ENCODE measurements at regions not wholly inside any gene's neighbourhood (a gene's known extent, or its start where the extent isn't known, plus 50 kb on each side); places are given as distances from the start of the nearest gene placed in this dataset.

GRCh38 chr17:36816214-36816906, 120.9 kb upstream of the LHX1 start:
- no peak for DNase-seq (ENCODE audit: low read depth)

GRCh38 chr17:36816907-36817288, 120.4 kb upstream of the LHX1 start:
- DNase-seq (ENCODE audit: low read depth): no peak

DNA sequence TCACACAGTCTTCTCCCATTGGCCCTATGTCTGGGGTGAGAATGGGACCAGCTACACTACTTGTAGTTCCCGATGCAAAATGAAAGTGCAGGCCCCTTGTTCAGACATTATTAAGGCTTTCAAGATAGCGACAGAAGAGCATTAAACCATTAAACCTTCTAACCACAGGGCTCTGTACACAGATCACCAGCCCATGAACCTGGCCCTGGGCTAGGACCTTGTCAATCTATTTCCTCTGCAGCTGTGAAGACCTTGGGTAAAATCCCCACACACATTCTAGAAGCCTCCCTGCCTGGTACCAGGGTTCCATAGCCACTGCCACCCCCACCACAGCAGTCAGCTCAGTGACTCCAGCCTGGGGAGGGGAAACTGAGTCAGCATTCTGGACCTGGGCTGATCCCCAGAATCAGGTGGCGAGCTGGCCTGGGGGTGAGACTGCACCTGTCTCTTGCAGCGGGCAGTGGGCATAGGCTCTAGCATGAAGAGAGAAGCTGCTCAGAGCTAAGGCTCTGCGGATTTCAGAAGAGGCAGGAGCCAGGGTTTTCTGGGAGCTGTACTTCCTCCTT, 119.7 kb upstream of the LHX1 start:
- no peak for DNase-seq (ENCODE audit: low read depth)

GRCh38 chr17:36818134-36818825, 119.0 kb upstream of the LHX1 start:
- DNase-seq (ENCODE audit: low read depth): no peak

DNA sequence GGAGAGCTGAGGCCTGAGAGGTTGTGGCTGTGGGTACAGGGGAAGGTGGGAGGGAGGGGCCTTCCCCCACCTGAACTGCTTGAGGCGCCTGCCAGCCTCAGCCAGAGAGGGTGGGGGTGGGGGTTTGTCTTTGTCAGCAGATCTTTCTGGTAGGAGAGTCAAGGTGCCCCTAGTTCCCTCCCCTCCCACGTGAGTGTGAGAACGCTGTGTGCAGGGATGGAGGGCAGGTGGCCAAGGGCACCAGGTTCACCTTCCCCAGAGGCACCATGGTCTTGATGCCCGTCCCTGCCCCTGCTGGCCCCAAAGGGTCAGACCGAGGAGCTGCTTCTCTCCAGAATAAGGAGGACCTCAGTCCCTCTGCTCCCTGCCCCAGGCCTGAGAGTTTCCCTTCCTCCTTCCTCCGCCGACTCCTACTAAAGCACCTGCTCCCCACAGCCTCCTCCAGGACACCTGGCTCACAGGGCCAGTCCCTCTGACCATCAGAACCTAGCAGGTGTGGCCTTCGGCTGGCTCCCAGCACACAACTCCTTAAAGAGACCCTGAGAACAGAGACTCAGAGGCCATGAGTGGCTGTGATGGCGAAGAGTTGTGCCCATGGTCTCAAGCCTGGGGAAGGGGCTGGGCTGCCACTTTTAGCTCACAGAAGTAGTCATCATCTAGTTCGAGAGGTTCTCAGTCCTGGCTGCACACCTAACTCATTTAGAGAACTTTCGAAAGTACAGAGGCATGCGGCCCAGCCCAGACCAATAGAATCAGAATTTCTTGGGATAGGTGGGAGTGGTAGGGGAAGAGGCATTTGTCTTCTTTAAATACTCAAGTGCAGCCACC, 113.2 kb upstream of the LHX1 start:
- no peak for DNase-seq (ENCODE audit: low read depth)

- no peak for DNase-seq (ENCODE audit: low read depth)
Observed at GRCh38 chr17:36824678-36825101, 112.6 kb upstream of the LHX1 start.

DNA sequence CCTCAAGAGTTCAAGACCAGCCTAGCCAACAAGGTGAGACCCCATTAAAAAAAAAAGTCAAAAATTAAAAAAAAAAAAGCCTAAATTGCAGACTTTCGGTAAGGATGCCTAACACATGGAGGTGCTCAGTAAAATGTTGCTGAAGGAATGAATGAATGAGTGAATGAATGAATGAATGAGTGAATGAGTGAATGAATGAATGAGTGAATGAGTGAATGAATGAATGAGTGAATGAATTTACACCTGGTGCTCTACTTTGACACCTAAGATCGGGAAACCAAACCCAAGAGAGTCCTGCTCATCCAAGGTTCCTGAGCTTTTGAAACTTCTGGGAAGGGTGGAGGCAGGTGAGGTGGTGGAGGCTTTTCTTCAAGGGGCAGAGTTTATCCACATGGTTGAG, 112.2 kb upstream of the LHX1 start:
- no peak for DNase-seq (ENCODE audit: low read depth)

DNA sequence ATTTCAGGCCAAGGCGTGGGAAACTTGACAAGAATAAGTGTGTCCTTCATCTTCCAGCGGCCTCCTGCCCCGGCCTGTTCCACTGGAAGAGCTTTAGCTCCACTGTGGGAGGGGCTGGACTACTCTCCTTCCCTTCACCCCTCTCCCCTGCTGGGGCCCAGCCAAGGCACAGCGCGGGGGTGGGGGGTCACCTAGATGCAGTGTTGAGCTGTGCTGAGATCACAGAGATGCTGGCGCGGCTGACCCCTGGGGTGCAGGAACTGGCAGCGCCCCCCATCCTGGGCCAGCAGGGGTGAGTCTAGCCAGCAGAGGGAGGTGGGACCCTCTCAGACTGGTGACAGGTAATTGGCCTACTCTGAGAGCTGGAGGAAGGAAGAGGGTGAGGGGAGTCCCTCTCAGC, 111.8 kb upstream of the LHX1 start:
- no peak for DNase-seq (ENCODE audit: low read depth)

DNA sequence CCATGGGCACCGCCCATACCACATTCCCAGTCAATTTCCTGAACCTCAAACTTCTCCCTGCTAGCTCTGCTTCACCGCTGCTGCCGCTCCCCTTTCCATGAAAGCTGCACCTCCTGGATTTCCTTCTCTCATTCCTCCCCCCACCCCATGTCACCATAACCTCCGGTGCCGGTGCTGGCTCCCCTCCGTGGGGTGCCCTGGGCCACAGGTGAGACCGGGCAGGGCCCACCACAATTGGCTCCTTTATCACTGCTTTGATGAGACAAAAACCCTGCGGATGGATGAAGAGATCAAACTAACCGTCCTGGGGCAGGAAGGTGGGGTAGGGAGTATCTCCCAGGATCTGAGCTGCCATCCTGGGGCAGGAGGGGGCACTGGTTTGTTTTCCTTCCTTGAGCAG, 111.3 kb upstream of the LHX1 start:
- no peak for DNase-seq (ENCODE audit: low read depth)

DNA sequence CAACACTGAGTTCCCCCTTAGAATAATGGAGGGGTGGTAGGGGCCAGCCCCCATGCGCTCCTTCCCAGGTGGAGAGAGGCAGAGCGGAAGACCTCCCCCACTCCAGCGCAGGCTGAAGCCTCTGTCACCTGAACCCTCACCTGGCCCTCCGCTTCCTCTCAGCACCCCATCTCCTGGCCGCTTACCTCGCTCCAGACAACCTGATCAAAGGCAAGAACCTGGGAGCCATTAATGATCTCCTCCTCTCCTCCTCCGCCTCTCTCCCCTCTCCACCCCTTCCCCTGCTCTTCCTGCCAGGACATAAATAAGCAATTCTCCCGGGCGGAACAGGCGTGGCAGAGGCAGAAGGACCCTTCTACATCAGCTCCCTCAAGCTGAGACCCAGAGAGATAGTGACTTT, 110.2 kb upstream of the LHX1 start:
- no peak for DNase-seq (ENCODE audit: low read depth)

GRCh38 chr17:36829676-36830075, 107.6 kb upstream of the LHX1 start:
- no peak for DNase-seq (ENCODE audit: low read depth)

DNA sequence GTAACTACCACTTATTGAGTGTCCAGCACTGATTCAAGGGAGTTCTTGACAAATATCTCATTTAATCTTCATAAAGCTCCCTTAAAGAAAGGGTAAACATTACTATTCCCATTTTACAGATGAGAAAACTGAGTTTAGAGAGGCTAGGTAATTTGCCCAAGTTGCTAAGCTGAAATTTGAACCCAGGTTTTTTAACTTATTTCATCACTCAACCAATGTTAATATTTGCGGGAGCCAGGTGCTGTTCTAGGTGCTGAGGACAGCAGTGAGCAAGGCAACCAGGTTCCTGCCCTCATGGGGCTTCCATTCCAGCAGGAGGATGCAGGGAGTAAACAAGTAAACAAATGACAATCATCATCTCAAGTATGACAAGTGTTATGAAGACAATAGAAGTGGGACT, 104.0 kb upstream of the LHX1 start:
- DNase-seq (ENCODE audit: low read depth): no peak

DNA sequence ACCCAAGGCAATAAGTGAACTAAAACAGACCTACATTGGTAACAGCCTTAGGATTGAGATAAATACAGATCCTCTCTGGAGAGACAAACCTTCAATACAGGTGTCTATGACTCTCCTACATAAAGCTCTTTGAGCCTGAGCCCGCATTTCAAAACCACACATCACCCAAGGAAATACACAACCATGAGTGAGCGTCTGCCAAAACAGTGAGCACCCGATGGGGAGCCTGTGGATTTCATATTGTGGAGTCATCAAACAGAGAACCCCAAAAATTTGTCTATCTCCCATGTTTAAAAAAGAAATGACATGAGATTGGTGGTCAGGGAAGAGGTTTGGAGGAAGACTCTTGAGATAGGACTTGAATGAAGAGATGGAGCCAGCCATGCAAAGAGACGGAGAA, 102.2 kb upstream of the LHX1 start:
- no peak for DNase-seq (ENCODE audit: low read depth)

- no peak for DNase-seq (ENCODE audit: low read depth)
Observed at GRCh38 chr17:36837195-36837938, 99.9 kb upstream of the LHX1 start.

DNA sequence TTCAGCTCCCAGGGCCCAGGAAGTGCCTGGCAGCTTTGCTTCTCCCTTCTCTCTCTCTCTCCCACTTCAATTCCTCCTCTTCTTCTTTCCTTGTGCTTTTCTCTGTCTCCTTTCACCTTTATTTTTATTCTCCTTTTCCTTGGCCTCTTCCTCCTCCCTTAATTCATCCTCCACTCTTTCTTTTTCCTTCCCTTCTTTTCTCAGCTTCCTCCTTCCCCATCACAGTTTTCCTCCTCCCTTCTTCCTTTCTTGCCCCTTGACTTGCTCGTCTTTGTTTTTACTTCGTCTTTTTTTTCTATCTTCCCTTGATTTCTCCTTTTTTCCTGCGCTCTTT, 99.4 kb upstream of the LHX1 start:
- no peak for DNase-seq (ENCODE audit: low read depth)

- no peak for DNase-seq (ENCODE audit: low read depth)
Observed at GRCh38 chr17:36839256-36839655, 98.0 kb upstream of the LHX1 start.

DNA sequence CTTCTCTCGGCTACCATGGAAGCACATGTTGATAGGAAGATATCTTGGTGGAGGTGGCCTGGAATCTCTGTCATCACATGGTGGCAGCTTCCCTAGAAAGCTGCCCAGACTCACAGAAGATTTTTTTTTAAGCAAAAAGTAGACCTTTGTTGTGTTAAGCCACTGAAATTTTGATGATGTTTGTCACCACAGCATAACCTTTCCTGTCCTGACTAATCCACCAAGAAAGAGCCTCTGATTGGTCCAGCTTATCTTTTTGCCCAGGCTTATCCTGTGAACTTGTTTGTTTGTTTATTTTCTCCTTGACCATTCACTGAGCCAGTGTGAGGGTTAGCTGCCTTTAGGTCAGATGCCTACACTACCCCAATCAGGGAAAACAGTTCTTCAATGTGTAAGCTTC, 96.5 kb upstream of the LHX1 start:
- DNase-seq (ENCODE audit: low read depth): no peak

DNA sequence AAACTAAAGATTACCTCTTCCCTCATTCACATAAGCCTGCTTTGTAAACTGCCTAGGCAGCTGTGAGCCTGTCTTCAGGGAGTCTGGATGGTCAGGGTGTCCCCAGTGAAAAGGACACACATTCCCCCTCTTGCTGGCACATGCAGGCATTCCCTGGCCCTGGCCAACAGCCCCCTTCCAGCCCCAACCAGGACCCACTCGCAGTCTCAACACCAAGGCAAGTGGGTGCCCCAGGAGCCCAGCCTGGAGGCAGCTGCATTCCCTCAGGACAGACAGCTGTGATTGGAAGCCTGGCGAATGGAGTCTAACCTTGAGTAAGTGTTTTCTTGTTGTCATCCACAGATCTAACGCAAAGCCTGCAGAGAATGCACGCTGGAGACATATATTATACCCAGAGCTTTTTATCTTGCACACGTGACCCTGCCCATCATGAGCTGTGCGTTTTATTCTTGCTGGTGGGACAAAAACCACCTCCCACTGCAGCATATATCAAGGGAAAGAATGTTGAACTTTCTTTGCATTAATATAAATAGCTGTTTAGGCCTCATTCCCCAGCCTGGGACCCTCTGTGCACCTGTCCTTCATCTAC, 95.0 kb upstream of the LHX1 start:
- no peak for DNase-seq (ENCODE audit: low read depth)

GRCh38 chr17:36842963-36843558, 94.2 kb upstream of the LHX1 start:
- no peak for DNase-seq (ENCODE audit: low read depth)

DNA sequence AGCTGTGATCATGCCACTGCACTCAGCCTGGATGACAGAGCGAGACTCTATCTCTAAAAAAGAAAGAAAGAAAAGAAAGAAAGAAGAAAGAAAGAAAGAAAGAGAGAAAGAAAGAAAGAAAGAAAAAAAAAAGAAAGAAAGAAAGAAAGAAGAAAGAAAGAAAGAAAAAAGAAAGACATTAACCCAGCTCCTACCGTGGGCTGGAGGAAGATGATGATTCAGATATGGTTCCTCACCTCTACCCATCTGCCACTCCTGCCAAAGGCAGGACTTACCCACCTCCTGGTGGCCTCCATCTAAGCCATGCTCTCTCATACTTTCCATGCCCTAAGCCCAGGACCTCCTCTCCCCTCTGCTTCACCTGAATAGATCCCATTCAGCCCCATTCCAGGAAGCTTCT, 93.3 kb upstream of the LHX1 start:
- DNase-seq (ENCODE audit: low read depth): no peak

GRCh38 chr17:36844601-36845000, 92.7 kb upstream of the LHX1 start:
- DNase-seq (ENCODE audit: low read depth): no peak

Data from non-pigmented ciliary epithelial cell (primary cell).